ENCODE measurements at regions not wholly inside any gene's neighbourhood (a gene's known extent, or its start where the extent isn't known, plus 50 kb on each side); places are given as distances from the start of the nearest gene placed in this dataset.

DNA sequence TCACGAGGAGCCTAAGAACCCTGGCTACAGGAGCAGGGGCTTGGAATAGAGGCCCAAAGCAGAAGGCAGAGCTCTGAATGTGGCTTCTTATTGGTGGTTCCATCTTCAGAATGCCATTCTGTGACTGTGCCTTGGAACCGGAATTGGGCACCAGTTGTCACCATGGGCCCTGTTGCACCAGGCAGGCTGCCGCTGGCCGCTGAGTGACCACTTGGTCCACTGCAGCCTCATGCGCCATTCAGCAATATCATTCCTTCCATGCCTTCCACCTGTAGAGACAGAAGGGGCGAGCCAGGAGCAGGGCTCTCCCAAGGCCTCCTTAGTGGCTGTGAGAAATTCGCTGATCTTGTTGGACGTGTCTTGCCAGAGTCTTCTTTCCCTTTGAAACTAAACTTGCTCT, 270.3 kb upstream of the CHD6 start:
- TF ChIP-seq, protein P1, sequence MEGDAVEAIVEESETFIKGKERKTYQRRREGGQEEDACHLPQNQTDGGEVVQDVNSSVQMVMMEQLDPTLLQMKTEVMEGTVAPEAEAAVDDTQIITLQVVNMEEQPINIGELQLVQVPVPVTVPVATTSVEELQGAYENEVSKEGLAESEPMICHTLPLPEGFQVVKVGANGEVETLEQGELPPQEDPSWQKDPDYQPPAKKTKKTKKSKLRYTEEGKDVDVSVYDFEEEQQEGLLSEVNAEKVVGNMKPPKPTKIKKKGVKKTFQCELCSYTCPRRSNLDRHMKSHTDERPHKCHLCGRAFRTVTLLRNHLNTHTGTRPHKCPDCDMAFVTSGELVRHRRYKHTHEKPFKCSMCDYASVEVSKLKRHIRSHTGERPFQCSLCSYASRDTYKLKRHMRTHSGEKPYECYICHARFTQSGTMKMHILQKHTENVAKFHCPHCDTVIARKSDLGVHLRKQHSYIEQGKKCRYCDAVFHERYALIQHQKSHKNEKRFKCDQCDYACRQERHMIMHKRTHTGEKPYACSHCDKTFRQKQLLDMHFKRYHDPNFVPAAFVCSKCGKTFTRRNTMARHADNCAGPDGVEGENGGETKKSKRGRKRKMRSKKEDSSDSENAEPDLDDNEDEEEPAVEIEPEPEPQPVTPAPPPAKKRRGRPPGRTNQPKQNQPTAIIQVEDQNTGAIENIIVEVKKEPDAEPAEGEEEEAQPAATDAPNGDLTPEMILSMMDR (optimal IDR thresholded peaks at IDR 0.05 in 1 of 3, IDR thresholded peaks at IDR 0.05 in 1 of 3, conservative IDR thresholded peaks at IDR 0.05 in 1 of 3; ENCODE audit: extremely low read depth in 1 of 3, insufficient read depth in 2 of 3, low read length in 3 of 3), result no peak
- TF ChIP-seq EZH2 (IDR thresholded peaks at IDR 0.05; ENCODE audit: low read length), result no peak
